A673 (cell line): ENCODE measurements at regions not wholly inside any gene's neighbourhood (a gene's known extent, or its start where the extent isn't known, plus 50 kb on each side); places are given as distances from the start of the nearest gene placed in this dataset.
"Not testable (repeated sequence)": the region's sequence is repeated elsewhere in the genome, so short reads cannot be mapped to it uniquely, and the experiment has no call there.

Source experiments
- BruUV-seq: library from RNA; stranded (reverse); fragments of 400-500 nt; replicated peaks from 2 replicates; lab custom pipeline; 2021; lab: Mats Ljungman, UMichigan
- CTCF ChIA-PET: fragments of 300-600 bp; sonication (Branson Sonifier 250); formaldehyde crosslinking; loops from one replicate; lab custom pipeline; 2022; ENCODE audit warnings: antibody characterized with exemption; lab: Charles Lee
- POLR2A ChIA-PET: fragments of 300-600 bp; sonication (Branson Sonifier 250); formaldehyde crosslinking; loops from one replicate; lab custom pipeline; 2022; ENCODE audit warnings: antibody characterized with exemption; ENCODE audit not compliant: low non-redundant PET; lab: Charles Lee
- DNase-seq: peaks from one replicate; pipeline ENCODE4 v3.0.0-alpha.2; 2015; ENCODE audit warnings: low spot score
- H3K27ac ChIP-seq: fragments of 200-600 bp; sonication (generic); 2 replicates; pipeline ENCODE4 v1.5.1; 2016; ENCODE audit warnings: mixed run types, low read depth, mild to moderate bottlenecking, mixed read lengths, antibody characterized with exemption, low read length; ENCODE audit not compliant: poor library complexity, severe bottlenecking
- H3K27me3 ChIP-seq: fragments of 200-600 bp; sonication (generic); replicated peaks from 2 replicates; pipeline ENCODE4 v1.6.1; 2017; ENCODE audit warnings: mixed run types, low read depth, mild to moderate bottlenecking, mixed read lengths, antibody characterized with exemption, low read length; ENCODE audit not compliant: insufficient read depth, poor library complexity
- H3K36me3 ChIP-seq: fragments of 200-600 bp; sonication (generic); 2 replicates; pipeline ENCODE4 v1.6.1; 2016; ENCODE audit warnings: mixed run types, mild to moderate bottlenecking, mixed read lengths, antibody characterized with exemption, low read length; ENCODE audit not compliant: insufficient read depth, poor library complexity, severe bottlenecking
- H3K4me1 ChIP-seq: fragments of 200-600 bp; sonication (generic); 2 replicates; pipeline ENCODE4 v1.6.1; 2017; ENCODE audit warnings: mixed run types, mild to moderate bottlenecking, mixed read lengths, antibody characterized with exemption, low read length; ENCODE audit not compliant: insufficient read depth, poor library complexity, severe bottlenecking
- H3K4me3 ChIP-seq: fragments of 200-600 bp; sonication (generic); 2 replicates; pipeline ENCODE4 v1.5.1; 2016; ENCODE audit warnings: low read depth, mixed run types, mild to moderate bottlenecking, mixed read lengths, low read length; ENCODE audit not compliant: poor library complexity, severe bottlenecking
- H3K9me3 ChIP-seq: fragments of 200-600 bp; sonication (generic); 2 replicates; pipeline ENCODE4 v1.6.1; 2016; ENCODE audit warnings: mixed run types, low read depth, mild to moderate bottlenecking, mixed read lengths, antibody characterized with exemption, low read length; ENCODE audit not compliant: poor library complexity, severe bottlenecking
- EZH2 ChIP-seq: fragments of 200-600 bp; sonication (generic); IDR thresholded peaks from 2 replicates; pipeline ENCODE4 v1.6.1; 2017; ENCODE audit warnings: borderline replicate concordance, low read depth, mild to moderate bottlenecking, mixed read lengths, antibody characterized with exemption, low read length; ENCODE audit not compliant: poor library complexity, severe bottlenecking
- intact Hi-C: fragments of 100-400 bp; cut with micrococcal nuclease; formaldehyde crosslinking; loops from one replicate; pipeline ENCODE4 v1.10.0; 2022; ENCODE audit not compliant: unreplicated experiment
- TF ChIP-seq, protein P1 (sequence below): fragments of 300-800, 200-600 bp; sonication (generic); conservative IDR thresholded peaks from 2 replicates; pipeline ENCODE4 v1.5.1; 2017; ENCODE audit warnings: low read depth, mild to moderate bottlenecking, antibody characterized with exemption, low read length, moderate library complexity, mixed read lengths

DNA sequence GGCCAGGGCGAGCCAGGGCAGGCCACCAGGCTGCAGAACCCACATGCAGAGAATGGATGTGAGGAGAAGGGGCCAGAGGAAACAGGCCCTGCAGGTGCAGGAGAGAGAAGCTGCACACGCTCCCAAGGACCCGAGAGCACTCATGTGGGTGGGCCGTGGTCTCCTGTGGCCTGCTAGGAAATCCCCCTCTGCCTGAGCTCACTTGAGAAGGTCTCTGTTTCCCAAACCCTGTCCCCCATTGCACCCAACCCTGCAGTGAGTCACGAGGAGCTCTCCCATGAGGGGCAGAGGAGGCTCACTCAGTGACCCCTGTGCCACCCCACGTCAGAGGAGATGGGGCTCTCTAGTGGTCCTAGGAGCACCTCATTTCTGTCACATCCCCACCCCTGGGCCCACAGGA, 111.1 kb downstream of the KLF13 start:
- Histone ChIP-seq H3K27me3 (no peaks in the 10 kb centered on the region), H3K27ac (no peak overlapping the region), H3K4me1 (no peaks in the 10 kb centered on the region), H3K36me3 (no peaks in the 10 kb centered on the region), H3K4me3 (no peak overlapping the region), H3K9me3 (no peaks in the 10 kb centered on the region)
- intact Hi-C loops = loop anchor here (5.0 to 10.0 kb wide), 2 partner anchors 35 to 57 kb away; no protein-coding TSS in a partner anchor
- BruUV-seq = no TSS peak
- POLR2A ChIA-PET = no interaction called here
- no peak for TF ChIP-seq EZH2
- TF ChIP-seq, protein P1, sequence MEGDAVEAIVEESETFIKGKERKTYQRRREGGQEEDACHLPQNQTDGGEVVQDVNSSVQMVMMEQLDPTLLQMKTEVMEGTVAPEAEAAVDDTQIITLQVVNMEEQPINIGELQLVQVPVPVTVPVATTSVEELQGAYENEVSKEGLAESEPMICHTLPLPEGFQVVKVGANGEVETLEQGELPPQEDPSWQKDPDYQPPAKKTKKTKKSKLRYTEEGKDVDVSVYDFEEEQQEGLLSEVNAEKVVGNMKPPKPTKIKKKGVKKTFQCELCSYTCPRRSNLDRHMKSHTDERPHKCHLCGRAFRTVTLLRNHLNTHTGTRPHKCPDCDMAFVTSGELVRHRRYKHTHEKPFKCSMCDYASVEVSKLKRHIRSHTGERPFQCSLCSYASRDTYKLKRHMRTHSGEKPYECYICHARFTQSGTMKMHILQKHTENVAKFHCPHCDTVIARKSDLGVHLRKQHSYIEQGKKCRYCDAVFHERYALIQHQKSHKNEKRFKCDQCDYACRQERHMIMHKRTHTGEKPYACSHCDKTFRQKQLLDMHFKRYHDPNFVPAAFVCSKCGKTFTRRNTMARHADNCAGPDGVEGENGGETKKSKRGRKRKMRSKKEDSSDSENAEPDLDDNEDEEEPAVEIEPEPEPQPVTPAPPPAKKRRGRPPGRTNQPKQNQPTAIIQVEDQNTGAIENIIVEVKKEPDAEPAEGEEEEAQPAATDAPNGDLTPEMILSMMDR = no peak
- no peak for DNase-seq
- CTCF ChIA-PET = no interaction called here

DNA sequence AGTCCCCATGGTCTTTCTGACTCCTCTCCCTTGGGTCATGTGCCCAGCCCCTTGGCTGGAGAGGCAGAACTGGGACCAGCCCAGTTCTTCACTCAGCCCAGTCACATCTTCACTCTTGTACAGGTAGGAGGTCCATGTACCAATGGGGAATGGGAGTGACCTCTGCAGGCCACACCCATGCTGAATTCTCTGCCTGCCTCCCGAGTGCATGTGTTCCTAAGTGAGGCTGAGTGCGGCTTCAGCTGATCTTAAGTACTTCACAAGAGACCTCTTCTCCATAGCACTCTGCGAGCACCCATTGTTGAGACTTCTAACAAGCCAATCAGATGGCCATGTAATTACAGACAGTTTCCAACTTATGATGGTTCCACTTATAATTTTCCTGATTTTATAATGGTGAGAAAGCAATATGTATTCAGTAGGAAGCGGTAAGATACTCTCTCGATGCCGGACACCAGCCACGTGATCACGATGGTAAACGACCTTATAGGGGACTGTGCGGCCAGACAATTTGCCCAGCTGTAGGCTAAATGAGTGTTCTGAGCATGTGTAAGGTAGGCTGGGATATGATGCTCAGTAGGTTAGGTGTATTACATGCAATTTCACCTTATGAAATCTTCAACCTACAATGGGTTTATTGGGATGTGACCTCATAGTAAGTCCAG, 112.1 kb downstream of the KLF13 start:
- H3K4me1 ChIP-seq = no peaks in the 10 kb centered on the region
- intact Hi-C loops = loop anchor here (5.0 to 10.0 kb wide), 2 partner anchors 34 to 56 kb away; no protein-coding TSS in a partner anchor
- no peaks in the 10 kb centered on the region for H3K36me3 ChIP-seq
- H3K27ac ChIP-seq = no peak overlapping the region
- DNase-seq = no peak
- ChIA-PET POLR2A (no interaction called here), CTCF (no interaction called here)
- TF ChIP-seq, protein P1 = no peak
- TF ChIP-seq EZH2 = no peak
- no peaks in the 10 kb centered on the region for H3K27me3 ChIP-seq
- no TSS peak for BruUV-seq
- no peaks in the 10 kb centered on the region for H3K9me3 ChIP-seq
- no peak overlapping the region for H3K4me3 ChIP-seq

DNA sequence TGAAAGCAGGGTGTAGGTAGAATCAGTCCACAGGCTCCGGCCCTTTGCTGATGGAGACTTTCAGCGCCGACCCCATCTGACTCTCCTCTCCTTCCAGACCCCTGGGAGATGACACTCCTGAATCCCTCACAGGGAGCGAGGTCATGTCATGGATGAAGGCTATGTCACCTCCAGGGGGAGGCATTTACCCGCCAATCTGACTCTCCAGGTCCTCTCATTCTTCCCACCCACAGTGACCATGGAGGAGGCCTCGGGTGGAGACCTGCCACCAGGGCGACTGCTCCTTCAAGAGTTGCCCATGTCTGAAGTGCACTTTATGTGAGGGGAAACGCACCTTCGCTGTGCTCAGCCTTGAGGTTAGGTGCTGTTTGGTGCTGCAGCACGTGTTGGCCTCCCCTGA, 112.7 kb downstream of the KLF13 start:
- ChIA-PET POLR2A (interaction anchor here (0.7 kb wide), 1 partner anchor 163 kb away, joined by 3 read pairs; no protein-coding TSS in a partner anchor), CTCF (no interaction called here)
- Histone ChIP-seq H3K4me1 (no peaks in the 10 kb centered on the region), H3K4me3 (no peak overlapping the region), H3K36me3 (no peaks in the 10 kb centered on the region), H3K27ac (no peak overlapping the region), H3K9me3 (no peaks in the 10 kb centered on the region), H3K27me3 (no peaks in the 10 kb centered on the region)
- no peak for DNase-seq
- no TSS peak for BruUV-seq
- intact Hi-C loops = loop anchor here (5.0 to 10.0 kb wide), 2 partner anchors 33 to 55 kb away; no protein-coding TSS in a partner anchor
- no peak for TF ChIP-seq EZH2
- TF ChIP-seq, protein P1 = no peak

DNA sequence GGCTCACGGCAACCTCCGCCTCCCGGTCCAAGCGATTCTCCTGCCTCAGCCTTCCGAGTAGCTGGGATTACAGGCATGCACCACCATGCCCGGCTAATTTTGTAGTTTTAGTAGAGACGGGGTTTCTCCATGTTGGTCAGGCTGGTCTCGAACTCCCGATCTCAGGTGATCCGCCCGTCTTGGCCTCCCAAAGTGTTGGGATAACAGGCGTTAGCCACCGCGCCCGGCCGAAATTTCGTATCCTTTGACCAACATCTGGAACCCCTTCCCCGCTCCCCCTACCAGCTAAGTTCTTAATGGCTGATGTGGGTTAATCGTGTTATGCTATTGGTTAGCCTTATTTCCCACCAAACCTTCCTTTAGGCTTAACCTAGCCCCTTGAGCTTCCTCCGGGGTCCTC, 113.6 kb downstream of the KLF13 start:
- CTCF ChIA-PET = interaction anchor here (0.5 kb wide), 1 partner anchor 53 kb away, joined by 4 read pairs; no protein-coding TSS in a partner anchor
- H3K27ac ChIP-seq, BruUV-seq, H3K4me1 ChIP-seq, DNase-seq, H3K27me3 ChIP-seq, intact Hi-C loops, H3K4me3 ChIP-seq, H3K36me3 ChIP-seq, H3K9me3 ChIP-seq: not testable (repeated sequence)
- POLR2A ChIA-PET = interaction anchor here (0.7 kb wide), 1 partner anchor 164 kb away, joined by 3 read pairs; no protein-coding TSS in a partner anchor
